GM12872 (cell line): ENCODE measurements at regions not wholly inside any gene's neighbourhood (a gene's known extent, or its start where the extent isn't known, plus 50 kb on each side); places are given as distances from the start of the nearest gene placed in this dataset.
A peak's percentile ranks its signal among the peaks of the same experiment; 100 is the strongest.

Source experiments
- TF ChIP-seq, protein P1 (sequence below): IDR thresholded peaks from 3 replicates; pipeline ENCODE4 v1.5.1; 2011; ENCODE audit warnings: low read depth, mild to moderate bottlenecking, low read length, moderate library complexity; ENCODE audit not compliant: insufficient read depth

DNA sequence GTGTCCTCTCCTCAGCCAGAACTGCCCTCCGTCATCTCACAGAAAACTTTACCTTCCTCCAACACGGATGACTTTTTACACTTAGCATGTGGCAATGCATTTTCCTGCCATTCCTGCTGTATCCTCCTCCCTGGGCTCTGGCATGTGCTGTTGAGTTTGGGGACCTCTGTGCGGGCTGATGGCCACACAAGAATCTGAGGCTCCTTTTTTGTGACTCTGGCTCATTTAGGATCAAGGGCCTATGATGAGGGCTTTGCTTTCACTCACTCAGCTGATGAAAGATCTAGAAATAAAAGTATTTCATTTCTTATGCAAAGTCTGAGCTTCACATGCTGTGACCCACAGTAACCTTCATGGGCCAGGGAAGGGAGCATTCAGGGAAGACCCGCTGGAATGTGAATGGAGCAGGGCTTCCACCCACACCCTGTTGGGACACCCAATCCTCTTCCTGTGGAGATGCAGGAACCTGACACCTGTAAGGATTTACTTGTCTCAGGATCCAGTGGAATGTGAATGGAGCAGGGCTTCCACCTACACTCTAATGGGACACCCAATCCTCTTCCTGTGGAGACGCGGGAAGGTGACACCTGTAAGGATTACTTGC, 500.3 kb upstream of the MKI67 start:
- TF ChIP-seq, protein P1, sequence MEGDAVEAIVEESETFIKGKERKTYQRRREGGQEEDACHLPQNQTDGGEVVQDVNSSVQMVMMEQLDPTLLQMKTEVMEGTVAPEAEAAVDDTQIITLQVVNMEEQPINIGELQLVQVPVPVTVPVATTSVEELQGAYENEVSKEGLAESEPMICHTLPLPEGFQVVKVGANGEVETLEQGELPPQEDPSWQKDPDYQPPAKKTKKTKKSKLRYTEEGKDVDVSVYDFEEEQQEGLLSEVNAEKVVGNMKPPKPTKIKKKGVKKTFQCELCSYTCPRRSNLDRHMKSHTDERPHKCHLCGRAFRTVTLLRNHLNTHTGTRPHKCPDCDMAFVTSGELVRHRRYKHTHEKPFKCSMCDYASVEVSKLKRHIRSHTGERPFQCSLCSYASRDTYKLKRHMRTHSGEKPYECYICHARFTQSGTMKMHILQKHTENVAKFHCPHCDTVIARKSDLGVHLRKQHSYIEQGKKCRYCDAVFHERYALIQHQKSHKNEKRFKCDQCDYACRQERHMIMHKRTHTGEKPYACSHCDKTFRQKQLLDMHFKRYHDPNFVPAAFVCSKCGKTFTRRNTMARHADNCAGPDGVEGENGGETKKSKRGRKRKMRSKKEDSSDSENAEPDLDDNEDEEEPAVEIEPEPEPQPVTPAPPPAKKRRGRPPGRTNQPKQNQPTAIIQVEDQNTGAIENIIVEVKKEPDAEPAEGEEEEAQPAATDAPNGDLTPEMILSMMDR: no peak

DNA sequence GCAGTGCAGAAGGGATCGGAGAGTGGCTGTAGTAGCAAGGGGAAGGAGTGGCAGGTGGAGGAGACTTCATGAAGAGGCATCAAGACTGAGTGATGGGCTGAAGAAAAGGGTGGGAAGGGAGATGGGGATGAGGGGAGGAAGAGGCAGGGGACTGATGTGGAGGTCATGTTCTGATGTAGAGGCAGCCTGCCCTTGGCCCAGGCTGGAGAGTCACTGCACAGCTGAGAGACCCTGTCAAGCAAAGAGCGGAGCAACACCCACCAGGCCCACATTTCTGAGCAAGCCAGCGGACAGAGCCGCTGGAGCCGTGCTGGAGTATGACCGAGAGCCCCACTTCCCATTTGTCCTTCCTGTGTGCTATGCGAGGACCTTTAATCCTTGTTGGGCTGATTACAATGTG, 501.6 kb upstream of the MKI67 start:
- TF ChIP-seq, protein P1: no peak

DNA sequence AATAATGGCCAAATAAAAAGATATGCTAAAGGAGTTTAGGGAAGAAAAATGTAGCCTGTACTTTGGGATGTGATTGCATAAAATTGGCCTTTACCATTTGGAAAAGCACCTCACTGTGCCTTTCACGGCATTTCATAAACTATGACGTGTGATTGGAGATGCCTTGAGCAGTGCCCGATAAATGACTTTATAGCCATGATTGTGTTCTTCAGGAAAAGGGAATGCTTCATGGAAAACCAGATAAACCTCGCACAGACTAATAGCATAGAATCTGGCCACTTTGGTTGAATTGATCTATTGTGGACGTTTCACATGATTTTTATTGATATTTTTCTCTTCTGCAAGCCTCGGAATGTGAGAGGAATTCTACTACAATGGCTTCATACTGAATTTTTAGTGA, 502.0 kb upstream of the MKI67 start:
- TF ChIP-seq, protein P1: no peak

DNA sequence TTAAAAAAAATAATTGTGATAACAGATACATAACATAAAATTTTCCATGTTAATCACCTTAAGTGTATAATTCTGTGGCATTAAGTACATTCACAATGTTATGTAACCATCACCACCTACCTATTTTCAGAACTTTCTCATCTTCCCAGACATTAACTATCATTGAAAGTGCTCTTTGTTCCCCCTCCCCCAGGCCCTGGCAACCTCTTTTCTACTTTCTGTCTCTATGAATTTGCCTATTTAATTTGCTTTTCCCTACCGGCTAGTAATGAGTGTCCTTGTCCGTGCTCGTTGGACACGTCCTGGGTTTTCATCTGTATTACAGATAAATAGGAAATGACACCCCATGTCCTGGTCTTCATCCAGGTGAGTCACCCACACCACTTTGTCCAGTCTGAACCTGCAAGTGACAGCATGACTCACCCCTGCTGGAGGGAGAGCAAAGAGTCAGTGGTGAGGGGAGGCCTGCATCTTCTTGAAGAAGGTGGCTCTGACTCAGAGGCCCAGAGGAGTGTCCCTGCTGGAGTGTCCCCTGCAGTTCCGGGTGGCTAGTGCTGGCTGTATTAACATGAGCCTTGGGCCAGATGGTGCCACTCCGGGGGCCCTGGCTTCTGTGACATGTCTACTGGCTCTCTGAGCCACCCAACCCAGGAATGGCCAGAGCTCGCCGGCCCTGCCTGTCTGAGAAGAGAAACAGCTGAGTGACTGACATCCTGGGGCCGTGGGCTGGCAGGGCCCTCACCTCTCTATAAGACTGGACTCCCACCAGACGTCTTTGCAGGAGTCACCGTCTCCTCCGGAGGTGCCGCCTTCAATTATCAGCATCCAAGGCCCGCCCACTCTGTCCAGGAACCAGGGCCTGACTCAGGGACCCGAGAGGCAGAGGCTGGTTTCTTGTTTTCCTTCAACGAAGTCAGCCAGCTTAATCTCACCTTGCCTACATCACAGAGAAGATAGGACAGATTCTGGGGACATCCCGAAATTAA, 503.2 kb upstream of the MKI67 start:
- TF ChIP-seq, protein P1: no peak

DNA sequence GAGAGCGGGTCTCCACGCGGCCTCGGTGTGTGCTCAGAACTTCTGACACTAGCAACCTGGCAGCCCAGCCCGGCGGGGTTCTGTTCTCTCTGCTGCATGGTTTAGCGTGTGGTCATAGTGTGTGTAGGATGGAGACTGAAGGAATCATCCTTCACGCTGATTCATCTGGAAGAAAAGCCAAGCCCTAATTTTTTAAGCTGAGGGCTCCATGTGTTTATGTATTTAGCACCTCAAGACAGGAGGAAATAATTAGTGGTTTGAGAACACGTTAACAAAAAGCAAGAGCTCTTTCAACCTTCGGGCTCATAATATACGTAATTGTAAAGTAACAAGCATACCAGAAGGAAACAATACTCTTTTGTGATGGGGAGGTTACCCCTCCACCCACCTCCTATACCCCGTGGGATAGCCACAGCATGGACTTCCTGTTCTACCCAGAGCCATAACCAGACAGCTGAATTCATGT, 504.6 kb upstream of the MKI67 start:
- TF ChIP-seq, protein P1: no peak

DNA sequence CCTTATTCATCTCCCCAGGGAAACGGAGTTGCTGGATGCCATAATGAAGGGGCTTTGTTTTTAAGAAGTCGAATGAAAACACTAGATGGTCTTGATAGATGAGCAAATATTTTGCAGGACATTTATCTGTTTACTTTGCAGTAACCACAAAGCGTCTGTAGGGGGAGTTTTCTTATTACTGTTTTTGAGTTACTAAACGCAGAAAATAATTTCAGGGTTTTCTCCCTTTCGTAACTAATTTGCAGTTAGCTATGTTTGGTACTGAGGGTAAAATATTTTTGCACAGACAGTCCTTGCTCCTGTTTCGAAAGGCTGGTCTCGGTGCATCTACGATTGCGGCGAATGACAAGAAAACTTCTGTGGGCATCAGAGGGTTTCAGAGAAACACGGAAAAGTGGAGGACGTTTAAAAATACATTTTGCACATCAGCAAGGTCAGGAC, 505.6 kb upstream of the MKI67 start:
- TF ChIP-seq, protein P1: peak; percentile 53; the same call in 2 of the 3 replicates

DNA sequence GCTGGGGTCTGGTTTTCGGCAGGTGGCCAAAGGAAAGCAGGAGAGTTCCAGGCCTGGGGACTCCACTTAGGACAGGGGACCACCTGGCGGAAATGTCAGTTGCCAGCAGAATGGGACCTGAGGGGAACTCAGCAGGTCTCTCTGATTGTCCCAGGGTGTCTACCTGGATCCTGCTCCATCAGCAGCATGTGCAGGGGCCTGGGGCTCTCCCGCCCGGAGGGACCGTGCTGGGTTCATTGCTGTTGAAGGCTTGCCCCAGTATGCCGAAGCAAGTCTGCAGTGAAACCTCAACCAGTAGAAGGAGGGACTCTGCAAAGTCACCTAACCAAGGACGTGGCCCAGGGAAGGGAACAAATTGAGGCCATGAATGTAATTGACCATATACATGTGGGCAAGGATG, 506.5 kb upstream of the MKI67 start:
- TF ChIP-seq, protein P1: no peak
